ENCODE measurements at regions not wholly inside any gene's neighbourhood (a gene's known extent, or its start where the extent isn't known, plus 50 kb on each side); places are given as distances from the start of the nearest gene placed in this dataset.
"Not testable (repeated sequence)": the region's sequence is repeated elsewhere in the genome, so short reads cannot be mapped to it uniquely, and the experiment has no call there.

DNA sequence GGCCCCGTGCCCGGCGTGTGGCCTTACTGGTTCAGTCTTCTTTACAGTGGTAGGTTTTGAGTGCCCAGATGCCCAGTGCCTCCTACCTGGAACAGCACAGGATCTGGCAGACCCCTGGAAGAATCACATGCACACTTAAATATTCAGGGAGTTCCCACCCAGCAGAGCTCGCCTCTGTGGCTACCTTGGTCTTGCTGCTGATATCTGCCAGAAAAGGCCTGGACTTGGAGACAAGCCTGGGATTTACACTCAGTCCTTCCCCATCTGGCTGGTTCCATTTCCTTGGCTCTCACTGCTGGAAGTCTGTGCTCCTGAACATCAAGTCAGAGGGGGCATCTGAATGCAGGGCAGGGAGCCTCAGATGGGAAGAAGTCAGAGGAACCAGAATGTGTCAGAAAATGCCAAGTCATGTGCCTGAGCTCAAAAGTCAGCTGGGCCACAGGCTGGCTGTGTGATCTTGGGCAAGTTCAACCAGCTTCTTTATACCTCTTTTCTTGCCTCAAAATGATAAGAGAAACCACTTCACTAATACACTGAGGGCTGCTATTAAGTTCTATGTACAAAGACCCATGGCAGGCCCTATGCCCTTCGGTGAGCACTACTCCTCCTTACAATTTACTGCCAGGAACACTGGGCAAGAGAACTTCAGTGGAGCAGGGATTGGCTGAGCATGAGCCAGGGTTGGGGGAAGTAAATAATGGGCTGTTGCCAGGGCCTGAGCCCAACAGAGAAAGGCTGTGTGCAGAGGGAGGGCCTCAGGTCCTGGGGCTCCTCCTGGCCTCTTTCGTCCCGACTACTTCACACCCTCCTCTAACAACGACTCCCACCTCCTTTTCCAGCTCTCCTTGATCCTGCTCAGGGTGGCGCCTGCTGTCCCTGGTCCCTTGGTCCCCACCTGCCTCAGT, 135.9 kb downstream of the GPCPD1 start:
- Mint-ChIP-seq H3K36me3 (ENCODE audit: unreplicated experiment) (no peaks in the 10 kb centered on the region), H3K27ac (ENCODE audit: unreplicated experiment) (no peak overlapping the region), H3K4me3 (ENCODE audit: unreplicated experiment) (no peak overlapping the region), H3K9me3 (ENCODE audit: unreplicated experiment) (peaks cover 2% of the 10 kb centered on the region), H3K27me3 (ENCODE audit: unreplicated experiment) (no peaks in the 10 kb centered on the region), H3K4me1 (ENCODE audit: low read depth, unreplicated experiment) (no peaks in the 10 kb centered on the region)
- DNase-seq, result no peak
- no peak for TF ChIP-seq CTCF (IDR thresholded peaks at IDR 0.05; ENCODE audit: partially characterized antibody, unreplicated experiment)

- not testable (repeated sequence) for H3K9me3 Mint-ChIP-seq (ENCODE audit: unreplicated experiment); H3K4me1 Mint-ChIP-seq (ENCODE audit: low read depth, unreplicated experiment); H3K4me3 Mint-ChIP-seq (ENCODE audit: unreplicated experiment); DNase-seq; H3K27me3 Mint-ChIP-seq (ENCODE audit: unreplicated experiment); H3K27ac Mint-ChIP-seq (ENCODE audit: unreplicated experiment); H3K36me3 Mint-ChIP-seq (ENCODE audit: unreplicated experiment)
Measured at GRCh38 chr20:5471866-5472265, 138.9 kb downstream of the GPCPD1 start.

GRCh38 chr20:5471368-5471767, 139.4 kb downstream of the GPCPD1 start:
- H3K36me3 Mint-ChIP-seq (ENCODE audit: unreplicated experiment), result no peaks in the 10 kb centered on the region
- no peaks in the 10 kb centered on the region for H3K9me3 Mint-ChIP-seq (ENCODE audit: unreplicated experiment)
- no peak for DNase-seq
- no peaks in the 10 kb centered on the region for H3K4me1 Mint-ChIP-seq (ENCODE audit: low read depth, unreplicated experiment)
- no peak overlapping the region for H3K27ac Mint-ChIP-seq (ENCODE audit: unreplicated experiment)
- H3K27me3 Mint-ChIP-seq (ENCODE audit: unreplicated experiment), result no peaks in the 10 kb centered on the region
- H3K4me3 Mint-ChIP-seq (ENCODE audit: unreplicated experiment), result no peak overlapping the region
- TF ChIP-seq CTCF (IDR thresholded peaks at IDR 0.05; ENCODE audit: partially characterized antibody, unreplicated experiment), result no peak

DNA sequence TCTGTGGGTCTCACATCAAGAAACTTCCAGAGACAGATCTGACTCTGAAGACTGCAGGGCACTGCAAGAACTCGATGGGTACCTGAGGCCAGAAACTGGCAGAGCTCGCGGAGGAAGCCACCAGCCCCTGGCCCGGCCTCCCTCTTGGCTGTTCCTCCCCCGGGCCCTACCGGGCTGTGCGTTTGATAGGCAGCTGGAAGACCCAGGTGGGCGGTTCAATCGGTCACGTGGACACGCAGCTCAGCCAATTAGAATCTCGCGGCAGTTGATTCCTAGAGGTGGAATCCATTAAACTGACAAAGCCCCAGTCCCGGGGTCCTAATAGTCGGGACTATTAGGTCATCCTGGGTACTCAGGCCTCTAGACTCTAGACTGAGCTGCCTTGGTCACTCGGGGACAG, 139.9 kb downstream of the GPCPD1 start:
- Mint-ChIP-seq H3K36me3 (ENCODE audit: unreplicated experiment) (no peaks in the 10 kb centered on the region), H3K27ac (ENCODE audit: unreplicated experiment) (no peak overlapping the region), H3K4me3 (ENCODE audit: unreplicated experiment) (no peak overlapping the region), H3K9me3 (ENCODE audit: unreplicated experiment) (no peaks in the 10 kb centered on the region), H3K4me1 (ENCODE audit: low read depth, unreplicated experiment) (no peaks in the 10 kb centered on the region), H3K27me3 (ENCODE audit: unreplicated experiment) (no peaks in the 10 kb centered on the region)
- DNase-seq, result no peak
- TF ChIP-seq CTCF (IDR thresholded peaks at IDR 0.05; ENCODE audit: partially characterized antibody, unreplicated experiment), result no peak

DNA sequence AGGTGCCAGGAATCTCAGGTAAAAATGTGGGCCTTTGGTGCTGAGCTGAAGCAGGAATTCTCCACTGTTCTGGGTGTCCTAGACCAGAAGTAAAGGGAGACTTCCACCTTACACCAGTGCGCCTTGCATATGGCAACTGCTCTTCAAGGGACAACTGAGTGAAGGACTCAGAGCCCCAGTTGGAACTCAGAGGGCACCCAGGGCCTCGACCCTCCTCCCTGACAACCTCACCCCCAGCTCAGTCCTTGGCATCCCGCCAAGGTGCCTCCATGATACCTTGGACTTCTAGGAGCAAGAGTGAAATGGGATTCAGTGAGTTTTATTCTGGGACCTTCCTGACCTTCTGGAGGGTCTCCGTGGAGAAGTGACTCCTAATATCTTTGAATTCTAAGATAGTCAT, 140.3 kb downstream of the GPCPD1 start:
- no peaks in the 10 kb centered on the region for H3K36me3 Mint-ChIP-seq (ENCODE audit: unreplicated experiment)
- H3K9me3 Mint-ChIP-seq (ENCODE audit: unreplicated experiment), result no peaks in the 10 kb centered on the region
- no peak overlapping the region for H3K4me3 Mint-ChIP-seq (ENCODE audit: unreplicated experiment)
- no peaks in the 10 kb centered on the region for H3K27me3 Mint-ChIP-seq (ENCODE audit: unreplicated experiment)
- no peaks in the 10 kb centered on the region for H3K4me1 Mint-ChIP-seq (ENCODE audit: low read depth, unreplicated experiment)
- H3K27ac Mint-ChIP-seq (ENCODE audit: unreplicated experiment), result no peak overlapping the region
- no peak for DNase-seq
- TF ChIP-seq CTCF (IDR thresholded peaks at IDR 0.05; ENCODE audit: partially characterized antibody, unreplicated experiment), result no peak

Measured in glutamatergic neuron (in vitro differentiated cells).